Small intestine (tissue), 7 donors: ENCODE measurements at regions not wholly inside any gene's neighbourhood (a gene's known extent, or its start where the extent isn't known, plus 50 kb on each side); places are given as distances from the start of the nearest gene placed in this dataset.
A peak's percentile ranks its signal among the peaks of the same experiment; 100 is the strongest.

ENCODE experiments used
- DNase-seq, 2 donors: peaks; one replicate each; pipeline versions ENCODE4 v3.0.0 to v3.0.0-alpha.2; 2013
- FAIRE-seq: peaks from 2 replicates; lab custom pipeline; 2012; peaks lifted over from hg19 to GRCh38; lab: Jason Lieb, UNC
- H3K27ac ChIP-seq, 3 donors: one replicate each; pipeline ENCODE4 v1.5.1; 2013; ENCODE audit warnings: low read length in 2 of 3, mild to moderate bottlenecking in 2 of 3, control low read depth in 1 of 3, inconsistent platforms in 1 of 3, low read depth in 1 of 3, moderate library complexity in 1 of 3
- H3K27me3 ChIP-seq, 3 donors: one replicate each; pipeline ENCODE4 v1.6.1; 2013; ENCODE audit warnings: low read length in 3 of 3, inconsistent platforms in 1 of 3; ENCODE audit not compliant: control insufficient read depth in 3 of 3, insufficient read depth in 3 of 3
- H3K36me3 ChIP-seq, 3 donors: one replicate each; pipeline ENCODE4 v1.6.1; 2013; ENCODE audit warnings: low read length in 3 of 3, inconsistent platforms in 1 of 3, low read depth in 1 of 3, mild to moderate bottlenecking in 1 of 3, moderate library complexity in 1 of 3; ENCODE audit not compliant: control insufficient read depth in 3 of 3, insufficient read depth in 2 of 3
- H3K4me1 ChIP-seq, 3 donors: one replicate each; pipeline ENCODE4 v1.6.1; 2013; ENCODE audit warnings: low read length in 2 of 3, inconsistent platforms in 1 of 3, low read depth in 1 of 3, mild to moderate bottlenecking in 1 of 3, moderate library complexity in 1 of 3; ENCODE audit not compliant: control insufficient read depth in 3 of 3, insufficient read depth in 2 of 3
- H3K4me3 ChIP-seq, 3 donors: one replicate each; pipeline ENCODE4 v1.5.1; 2013; ENCODE audit warnings: low read length in 3 of 3, control low read depth in 1 of 3, inconsistent platforms in 1 of 3, low read depth in 1 of 3, mild to moderate bottlenecking in 1 of 3, moderate library complexity in 1 of 3
- H3K9me3 ChIP-seq, 2 donors: one replicate each; pipeline ENCODE4 v1.6.1; 2013; ENCODE audit warnings: low read depth in 1 of 2, low read length in 1 of 2; ENCODE audit not compliant: control insufficient read depth in 2 of 2, insufficient read depth in 1 of 2
- WGBS, 3 donors: extraction: QIAGEN DNeasy Blood & Tissue Kit; methylation state at CpG; one replicate each; pipeline ENCODE4 v1.1.7; 2013; 5-methylcytosine and 5-hydroxymethylcytosine counted together
- donor health status: healthy with polysubstance abuse.
- donor health status: control.
- donor health status: control.
- donor health status: Bipolar disorder and iron deficiency.
- donor health status: healthy.

- FAIRE-seq, result no peak
- H3K27ac ChIP-seq, result no peak overlapping the region
- DNase-seq, result no peak
- H3K4me3 ChIP-seq, result no peak overlapping the region
- H3K9me3 ChIP-seq, result peaks cover 0 to 12% of the 10 kb centered on the region in 2 donors
- WGBS, 3 donors, result 80 to 84% (median 81%) methylated on average over 1 of the region's 1 CpG
- no peaks in the 10 kb centered on the region for H3K4me1 ChIP-seq
- no peaks in the 10 kb centered on the region for H3K27me3 ChIP-seq
- H3K36me3 ChIP-seq, result no peaks in the 10 kb centered on the region
These were observed 297.4 kb downstream of the ZWINT start for GRCh38 chr10:56063642-56064041.

GRCh38 chr10:56057860-56058259 is 303.2 kb downstream of the ZWINT start:
- H3K27ac ChIP-seq, result no peak overlapping the region
- no peaks in the 10 kb centered on the region for H3K9me3 ChIP-seq
- 57 to 74% (median 67%) methylated on average over 2 of the region's 2 CpGs for WGBS, 3 donors
- FAIRE-seq, result no peak
- no peaks in the 10 kb centered on the region for H3K4me1 ChIP-seq
- no peak for DNase-seq
- H3K36me3 ChIP-seq, result no peaks in the 10 kb centered on the region
- H3K27me3 ChIP-seq, result no peaks in the 10 kb centered on the region
- no peak overlapping the region for H3K4me3 ChIP-seq

- H3K27ac ChIP-seq, result no peak overlapping the region
- no peak overlapping the region for H3K4me3 ChIP-seq
- no peak for FAIRE-seq
- H3K27me3 ChIP-seq, result no peaks in the 10 kb centered on the region
- no peak for DNase-seq
- no peaks in the 10 kb centered on the region for H3K4me1 ChIP-seq
- 90 to 91% (median 90%) methylated on average over 8 of the region's 8 CpGs for WGBS, 3 donors
- H3K36me3 ChIP-seq, result no peaks in the 10 kb centered on the region
- H3K9me3 ChIP-seq, result no peaks in the 10 kb centered on the region
These were observed 325.6 kb downstream of the ZWINT start for GRCh38 chr10:56035489-56035888.

GRCh38 chr10:56028298-56029132 is 332.5 kb downstream of the ZWINT start:
- H3K36me3 ChIP-seq, result no peaks in the 10 kb centered on the region
- DNase-seq (no peak), FAIRE-seq (no peak)
- no peaks in the 10 kb centered on the region for H3K9me3 ChIP-seq
- 39 to 43% (median 42%) methylated on average over 5 of the region's 5 CpGs for WGBS, 3 donors
- H3K4me3 ChIP-seq, result no peak overlapping the region
- no peaks in the 10 kb centered on the region for H3K4me1 ChIP-seq
- no peaks in the 10 kb centered on the region for H3K27me3 ChIP-seq
- no peak overlapping the region for H3K27ac ChIP-seq

GRCh38 chr10:56012101-56012500 is 349.0 kb downstream of the ZWINT start:
- H3K27me3 ChIP-seq, result no peaks in the 10 kb centered on the region
- FAIRE-seq, result no peak
- no peak for DNase-seq
- peaks cover 0 to 2% of the 10 kb centered on the region in 2 donors for H3K9me3 ChIP-seq
- no peaks in the 10 kb centered on the region for H3K4me1 ChIP-seq
- no peaks in the 10 kb centered on the region for H3K36me3 ChIP-seq
- no peak overlapping the region for H3K4me3 ChIP-seq
- H3K27ac ChIP-seq, result no peak overlapping the region

- WGBS, 3 donors, result 68 to 76% (median 70%) methylated on average over 2 of the region's 2 CpGs
- no peak overlapping the region for H3K4me3 ChIP-seq
- no peaks in the 10 kb centered on the region for H3K27me3 ChIP-seq
These were observed 357.5 kb downstream of the ZWINT start for GRCh38 chr10:56003555-56003954.

GRCh38 chr10:55989188-55989587 is 371.9 kb downstream of the ZWINT start:
- H3K36me3 ChIP-seq, result no peaks in the 10 kb centered on the region
- H3K27me3 ChIP-seq, result no peaks in the 10 kb centered on the region
- H3K4me3 ChIP-seq, result no peak overlapping the region
- H3K27ac ChIP-seq, result no peak overlapping the region
- no peak for FAIRE-seq
- no peaks in the 10 kb centered on the region for H3K4me1 ChIP-seq
- no peaks in the 10 kb centered on the region for H3K9me3 ChIP-seq
- WGBS, 3 donors, result 16 to 51% (median 25%) methylated on average over 3 of the region's 3 CpGs
- no peak for DNase-seq

More at GRCh38 chr10:56003555-56003954, 357.5 kb downstream of the ZWINT start:
- DNase-seq (no peak), FAIRE-seq (no peak)
- Histone ChIP-seq H3K27ac (no peak overlapping the region), H3K4me1 (no peaks in the 10 kb centered on the region), H3K9me3 (no peaks in the 10 kb centered on the region), H3K36me3 (no peaks in the 10 kb centered on the region)

GRCh38 chr10:55979203-55979602 is 381.9 kb downstream of the ZWINT start:
- Histone ChIP-seq H3K27me3 (no peaks in the 10 kb centered on the region), H3K9me3 (no peaks in the 10 kb centered on the region), H3K36me3 (no peaks in the 10 kb centered on the region), H3K27ac (no peak overlapping the region), H3K4me1 (no peaks in the 10 kb centered on the region), H3K4me3 (no peak overlapping the region)
- WGBS, 3 donors, result 6 to 11% (median 7%) methylated on average over 2 of the region's 2 CpGs
- DNase-seq, result peak; percentile 1 to 47
- no peak for FAIRE-seq

GRCh38 chr10:55966101-55966500 is 395.0 kb downstream of the ZWINT start:
- no peaks in the 10 kb centered on the region for H3K9me3 ChIP-seq
- FAIRE-seq (no peak), DNase-seq (no peak)
- H3K27ac ChIP-seq, result no peak overlapping the region
- H3K4me1 ChIP-seq, result no peaks in the 10 kb centered on the region
- 54 to 63% (median 62%) methylated on average over 2 of the region's 2 CpGs for WGBS, 3 donors
- no peaks in the 10 kb centered on the region for H3K36me3 ChIP-seq
- H3K4me3 ChIP-seq, result no peak overlapping the region
- no peaks in the 10 kb centered on the region for H3K27me3 ChIP-seq
